ENCODE measurements at regions not wholly inside any gene's neighbourhood (a gene's known extent, or its start where the extent isn't known, plus 50 kb on each side); places are given as distances from the start of the nearest gene placed in this dataset.

GRCh38 chrX:127011629-127012028 is 192.1 kb downstream of the PRR32 start:
- no peaks in the 10 kb centered on the region for H3K27me3 ChIP-seq
- no peak for ATAC-seq
- H3K9me3 ChIP-seq: peaks cover 0 to 18% (median 0%) of the 10 kb centered on the region in 11 donors
- WGBS, 2 donors: 64 to 76% methylated on average over 2 of the region's 2 CpGs
- TF ChIP-seq CTCF (IDR thresholded peaks at IDR 0.05): no peak
- intact Hi-C loops (cut with DNase I): no loop called here
- no peak for DNase-seq
- no peak overlapping the region for H3K4me3 ChIP-seq
- no peaks in the 10 kb centered on the region for H3K36me3 ChIP-seq
- H3K4me1 ChIP-seq: no peaks in the 10 kb centered on the region
- H3K27ac ChIP-seq: no peak overlapping the region

- intact Hi-C loops (cut with DNase I): no loop called here
Measured at GRCh38 chrX:127025013-127025412, 205.5 kb downstream of the PRR32 start.

DNA sequence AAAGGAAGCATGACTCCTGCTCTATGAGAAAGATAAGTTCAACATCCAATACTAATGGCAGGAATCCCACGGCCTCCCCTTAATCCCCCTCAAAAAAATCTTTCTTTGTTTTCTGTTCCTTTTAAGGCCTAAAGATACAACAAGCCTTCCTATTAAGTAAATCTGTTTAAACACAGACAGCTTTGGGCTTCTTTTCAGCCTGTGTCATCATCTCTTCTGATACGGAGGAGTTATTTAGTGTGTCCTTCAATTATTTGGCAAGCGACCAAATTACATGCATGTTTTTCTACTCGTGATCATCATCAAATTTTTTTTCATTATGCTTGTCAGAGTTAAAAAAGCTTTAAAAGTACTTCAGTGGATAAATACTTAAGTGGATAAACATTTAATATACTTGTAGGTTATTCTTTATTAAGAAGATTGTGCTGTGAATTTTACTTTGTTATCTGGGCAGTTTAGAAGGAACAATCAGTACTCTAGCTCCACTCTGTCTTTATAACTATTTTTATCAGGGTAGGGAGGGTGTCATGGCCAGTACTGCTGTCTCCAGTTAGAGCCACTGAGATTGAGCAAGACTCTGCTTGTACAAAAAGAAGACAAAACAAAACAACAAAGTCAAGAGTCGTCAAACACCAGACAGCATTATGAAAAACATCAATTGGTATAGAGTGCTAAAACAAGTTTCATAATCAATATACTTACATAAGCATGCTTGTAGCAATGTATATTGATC is 210.7 kb downstream of the PRR32 start:
- no peak for TF ChIP-seq CTCF (IDR thresholded peaks at IDR 0.05)
- intact Hi-C loops (cut with DNase I): loop anchor here in 2 of 10 donors (5.0 to 10.0 kb wide), 2 partner anchors 43 to 265 kb away; no protein-coding TSS in a partner anchor
- H3K4me3 ChIP-seq: no peak overlapping the region
- peaks cover 0 to 4% (median 0%) of the 10 kb centered on the region in 11 donors for H3K9me3 ChIP-seq
- WGBS, 2 donors: 13 to 15% methylated on average over 5 of the region's 5 CpGs
- no peak for DNase-seq
- H3K4me1 ChIP-seq: peaks cover 0 to 7% (median 0%) of the 10 kb centered on the region in 9 donors
- peak in 7 of 8 donors; percentile 63 to 99 (median 92) for ATAC-seq
- H3K36me3 ChIP-seq: no peaks in the 10 kb centered on the region
- peak overlapping the region in 9 of 10 donors; percentile 1 to 60 (median 43) for H3K27ac ChIP-seq
- H3K27me3 ChIP-seq: no peaks in the 10 kb centered on the region

More at GRCh38 chrX:127025013-127025412, 205.5 kb downstream of the PRR32 start:
- no peak for TF ChIP-seq CTCF (IDR thresholded peaks at IDR 0.05)
- H3K9me3 ChIP-seq: peaks cover 0 to 4% (median 0%) of the 10 kb centered on the region in 11 donors
- H3K27ac ChIP-seq: no peak overlapping the region
- no peaks in the 10 kb centered on the region for H3K36me3 ChIP-seq
- no peaks in the 10 kb centered on the region for H3K27me3 ChIP-seq
- DNase-seq (no peak), ATAC-seq (no peak)
- peaks cover 0 to 7% (median 0%) of the 10 kb centered on the region in 9 donors for H3K4me1 ChIP-seq
- 74 to 79% methylated on average over 2 of the region's 2 CpGs for WGBS, 2 donors
- H3K4me3 ChIP-seq: no peak overlapping the region

GRCh38 chrX:127037159-127037558 is 217.6 kb downstream of the PRR32 start:
- intact Hi-C loops (cut with DNase I): loop anchor here in 5 of 10 donors (5.0 to 10.0 kb wide), 3 partner anchors 200 to 272 kb away; no protein-coding TSS in a partner anchor
- no peak overlapping the region for H3K4me3 ChIP-seq
- no peak for DNase-seq
- H3K27me3 ChIP-seq: no peaks in the 10 kb centered on the region
- no peaks in the 10 kb centered on the region for H3K36me3 ChIP-seq
- H3K4me1 ChIP-seq: no peaks in the 10 kb centered on the region
- H3K9me3 ChIP-seq: peaks cover 0 to 2% (median 0%) of the 10 kb centered on the region in 11 donors
- TF ChIP-seq CTCF (IDR thresholded peaks at IDR 0.05): no peak
- no peak overlapping the region for H3K27ac ChIP-seq
- ATAC-seq: no peak
- WGBS, 2 donors: 47 to 48% methylated on average over 2 of the region's 2 CpGs
